ENCODE measurements at regions not wholly inside any gene's neighbourhood (a gene's known extent, or its start where the extent isn't known, plus 50 kb on each side); places are given as distances from the start of the nearest gene placed in this dataset.

- TF ChIP-seq REST (tag by site-specific recombination; IDR thresholded peaks at IDR 0.05) (no peak), KLF1 (tag by site-specific recombination; IDR thresholded peaks at IDR 0.05) (no peak), RBAK (tag by site-specific recombination; IDR thresholded peaks at IDR 0.05) (no peak)
Observed at GRCh38 chr1:215417122-215417521, 150.0 kb upstream of the KCTD3 start (continued).

- Histone ChIP-seq H3K27ac (ENCODE audit: extremely low read depth, low read depth, low read length) (no peak overlapping the region), H3K36me3 (ENCODE audit: control insufficient read depth in 2 of 2, insufficient read depth in 1 of 2, low read length in 2 of 2) (no peaks in the 10 kb centered on the region), H3K4me1 (ENCODE audit: control insufficient read depth, insufficient read depth, low read length) (no peaks in the 10 kb centered on the region), H3K4me3 (ENCODE audit: low read depth, low read length) (no peak overlapping the region), H3K9me3 (ENCODE audit: control insufficient read depth, insufficient read depth, low read depth, low read length) (no peaks in the 10 kb centered on the region)
- no peak for TF ChIP-seq IKZF3 (tag by site-specific recombination; IDR thresholded peaks at IDR 0.05)
- TF ChIP-seq WT1 (tag by site-specific recombination; IDR thresholded peaks at IDR 0.05): no peak
- no peak for TF ChIP-seq ZNF501 (tag by site-specific recombination; IDR thresholded peaks at IDR 0.05)
- no peak for TF ChIP-seq ZNF132 (tag by site-specific recombination; IDR thresholded peaks at IDR 0.05; ENCODE audit: borderline replicate concordance)
- no peak for TF ChIP-seq ZNF350 (tag by site-specific recombination; IDR thresholded peaks at IDR 0.05)
- TF ChIP-seq ZNF707 (tag by site-specific recombination; IDR thresholded peaks at IDR 0.05): no peak
- no peak for TF ChIP-seq ZNF677 (tag by site-specific recombination; IDR thresholded peaks at IDR 0.05)
- TF ChIP-seq ZNF510 (tag by site-specific recombination; IDR thresholded peaks at IDR 0.05; ENCODE audit: insufficient replicate concordance): no peak
- no peak for TF ChIP-seq SETDB1 (IDR thresholded peaks at IDR 0.05; ENCODE audit: insufficient read length, low read length)
- TF ChIP-seq ZNF580 (tag by site-specific recombination; IDR thresholded peaks at IDR 0.05): no peak
- TF ChIP-seq ZNF37A (tag by site-specific recombination; IDR thresholded peaks at IDR 0.05): no peak
- TF ChIP-seq ZSCAN30 (tag by site-specific recombination; IDR thresholded peaks at IDR 0.05): no peak
- TF ChIP-seq KLF1 (tag by site-specific recombination; IDR thresholded peaks at IDR 0.05): no peak
- no peak for TF ChIP-seq ZNF660 (tag by site-specific recombination; IDR thresholded peaks at IDR 0.05)
- no peak for TF ChIP-seq ZNF791 (tag by site-specific recombination; IDR thresholded peaks at IDR 0.05)
- no peak for TF ChIP-seq ZNF404 (tag by site-specific recombination; IDR thresholded peaks at IDR 0.05)
- TF ChIP-seq ZSCAN5A (tag by site-specific recombination; IDR thresholded peaks at IDR 0.05): no peak
- ChIA-PET POLR2A (no interaction called here), CTCF (interaction anchor here (0.7 kb wide), 1 partner anchor 1204 kb away, joined by 3 read pairs; no protein-coding TSS in a partner anchor)
Observed at GRCh38 chr1:215418876-215419447, 148.1 kb upstream of the KCTD3 start.

- ChIA-PET CTCF (interaction anchor here (0.6 kb wide), 1 partner anchor 906 kb away, joined by 3 read pairs; no protein-coding TSS in a partner anchor), POLR2A (no interaction called here)
- Histone ChIP-seq H3K36me3 (ENCODE audit: control insufficient read depth in 2 of 2, insufficient read depth in 1 of 2, low read length in 2 of 2) (no peaks in the 10 kb centered on the region), H3K27ac (ENCODE audit: extremely low read depth, low read depth, low read length) (no peak overlapping the region), H3K4me1 (ENCODE audit: control insufficient read depth, insufficient read depth, low read length) (no peaks in the 10 kb centered on the region), H3K4me3 (ENCODE audit: low read depth, low read length) (no peak overlapping the region), H3K9me3 (ENCODE audit: control insufficient read depth, insufficient read depth, low read depth, low read length) (no peaks in the 10 kb centered on the region)
- TF ChIP-seq MEIS1 (CRISPR knock-in tag; IDR thresholded peaks at IDR 0.05; ENCODE audit: borderline replicate concordance) (no peak), ZBTB8A (tag by site-specific recombination; IDR thresholded peaks at IDR 0.05) (no peak), PRDM1 (tag by site-specific recombination; IDR thresholded peaks at IDR 0.05) (no peak), ZBTB6 (tag by site-specific recombination; IDR thresholded peaks at IDR 0.05) (no peak), REST (tag by site-specific recombination; IDR thresholded peaks at IDR 0.05) (no peak), TCF7L2 (IDR thresholded peaks at IDR 0.05; ENCODE audit: borderline replicate concordance, low read depth, low read length) (no peak)
Observed at GRCh38 chr1:215421744-215422143, 145.4 kb upstream of the KCTD3 start.

Data from HEK293 (cell line).